ENCODE measurements at regions not wholly inside any gene's neighbourhood (a gene's known extent, or its start where the extent isn't known, plus 50 kb on each side); places are given as distances from the start of the nearest gene placed in this dataset.

DNA sequence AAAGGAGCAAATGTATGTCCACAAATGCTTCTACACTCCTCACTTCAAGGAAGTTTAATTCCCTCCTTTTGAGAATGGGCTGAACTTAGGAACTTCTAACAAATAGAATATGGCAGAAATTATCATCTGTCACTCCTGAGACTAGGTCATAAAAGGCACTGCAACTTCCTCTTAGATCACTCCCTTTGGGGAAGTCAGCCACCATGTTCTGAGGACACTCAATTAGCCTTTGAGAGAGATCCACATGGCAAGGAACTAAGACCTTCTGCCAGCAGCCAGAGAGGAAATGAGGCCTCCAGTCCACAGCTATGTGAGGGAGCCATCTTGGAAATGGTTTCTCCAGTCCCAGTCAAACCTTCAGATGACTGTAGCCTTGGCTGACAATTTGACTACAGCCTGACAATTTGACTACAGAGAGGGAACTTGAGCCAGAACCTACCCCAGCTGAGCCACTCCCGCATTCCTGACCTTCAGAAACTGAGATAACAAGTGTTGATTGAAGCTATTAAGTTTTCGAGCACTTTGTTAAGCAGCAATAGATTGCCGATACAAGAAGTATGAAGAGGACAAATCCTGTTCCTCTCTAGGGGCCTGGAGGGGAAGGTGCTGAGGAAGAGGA is 113.4 kb upstream of the SEC14L1 start:
- TF ChIP-seq CTCF (IDR thresholded peaks at IDR 0.05; ENCODE audit: insufficient read depth, low read length): no peak
- no peak for DNase-seq (ENCODE audit: low read depth)

DNA sequence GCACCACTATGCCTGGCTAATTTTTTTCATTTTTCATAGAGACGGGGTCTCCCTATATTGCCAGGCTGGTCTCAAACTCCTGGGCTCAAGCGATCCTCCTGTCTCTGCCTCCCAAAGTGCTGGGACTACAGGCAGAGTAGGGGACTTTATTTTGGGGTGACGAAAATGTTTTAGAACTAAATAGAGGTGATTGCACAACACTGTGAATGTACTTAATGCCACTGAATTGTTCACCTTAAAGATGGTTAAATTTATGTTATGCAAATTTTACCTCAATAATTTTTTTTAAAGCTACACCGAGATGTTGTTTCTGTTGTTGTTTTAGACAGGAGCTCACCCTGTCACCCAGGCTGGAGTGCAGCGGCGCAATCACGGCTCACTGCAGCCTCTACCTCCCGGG is 111.9 kb upstream of the SEC14L1 start:
- no peak for DNase-seq (ENCODE audit: low read depth)
- no peak for TF ChIP-seq CTCF (IDR thresholded peaks at IDR 0.05; ENCODE audit: insufficient read depth, low read length)

More for the DNA sequence above, 113.4 kb upstream of the SEC14L1 start:
- no peak overlapping the region for H3K4me3 ChIP-seq (ENCODE audit: low read depth, low read length)

DNA sequence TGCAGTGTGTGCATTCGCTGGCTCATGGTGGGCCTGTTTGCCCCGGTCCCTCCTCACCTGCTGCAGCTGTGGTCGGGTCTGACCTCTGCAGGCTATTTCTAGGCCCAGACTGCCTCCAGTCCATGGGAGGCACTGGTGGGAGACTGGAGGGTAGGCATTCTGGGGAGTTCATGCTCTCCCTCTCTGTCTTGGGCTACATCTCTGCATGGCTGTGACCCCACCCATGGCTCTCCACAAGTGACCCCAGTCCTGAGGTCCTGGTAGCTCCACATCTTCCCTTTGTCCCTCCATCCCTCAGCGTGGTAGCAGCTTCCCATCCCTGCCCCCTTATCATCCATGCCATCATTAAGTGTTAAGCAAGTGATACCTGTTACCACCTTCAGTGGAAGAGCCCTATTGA is 107.8 kb upstream of the SEC14L1 start:
- no peak for TF ChIP-seq CTCF (IDR thresholded peaks at IDR 0.05; ENCODE audit: insufficient read depth, low read length)
- no peak overlapping the region for H3K4me3 ChIP-seq (ENCODE audit: low read depth, low read length)
- no peak for DNase-seq (ENCODE audit: low read depth)

More for the DNA sequence above, 111.9 kb upstream of the SEC14L1 start:
- no peak overlapping the region for H3K4me3 ChIP-seq (ENCODE audit: low read depth, low read length)

GRCh38 chr17:77033892-77034404 is 106.8 kb upstream of the SEC14L1 start:
- no peak for TF ChIP-seq CTCF (IDR thresholded peaks at IDR 0.05; ENCODE audit: insufficient read depth, low read length)
- no peak overlapping the region for H3K4me3 ChIP-seq (ENCODE audit: low read depth, low read length)
- DNase-seq (ENCODE audit: low read depth): no peak

- TF ChIP-seq CTCF (IDR thresholded peaks at IDR 0.05; ENCODE audit: insufficient read depth, low read length): no peak
- H3K4me3 ChIP-seq (ENCODE audit: low read depth, low read length): no peak overlapping the region
- DNase-seq (ENCODE audit: low read depth): no peak
Measured at GRCh38 chr17:77034677-77035424, 105.9 kb upstream of the SEC14L1 start.

GRCh38 chr17:77035526-77035925 is 105.2 kb upstream of the SEC14L1 start:
- no peak overlapping the region for H3K4me3 ChIP-seq (ENCODE audit: low read depth, low read length)
- DNase-seq (ENCODE audit: low read depth): no peak

More at GRCh38 chr17:77035526-77035925, 105.2 kb upstream of the SEC14L1 start:
- no peak for TF ChIP-seq CTCF (IDR thresholded peaks at IDR 0.05; ENCODE audit: insufficient read depth, low read length)

All from fibroblast of the aortic adventitia (primary cell).